HCT116 (cell line): ENCODE measurements at regions not wholly inside any gene's neighbourhood (a gene's known extent, or its start where the extent isn't known, plus 50 kb on each side); places are given as distances from the start of the nearest gene placed in this dataset.

ENCODE experiments used
- JUND ChIP-seq: IDR thresholded peaks from 2 replicates; pipeline ENCODE4 v1.6.1; 2012
- POLR2A ChIP-seq: IDR thresholded peaks from 2 replicates; pipeline ENCODE4 v1.7.0; 2011; ENCODE audit warnings: borderline replicate concordance; ENCODE audit not compliant: insufficient read depth, insufficient read length; ENCODE audit errors: extremely low read depth
- SP1 ChIP-seq: IDR thresholded peaks from 2 replicates; pipeline ENCODE4 v1.6.1; 2012; ENCODE audit warnings: low read depth
- TF ChIP-seq, protein P1 (sequence below), 3 experiments: fragments of 200-600 bp in 1 of 3; sonication (generic) in 1 of 3; IDR thresholded peaks in 2 of 3; conservative IDR thresholded peaks in 1 of 3; 2 replicates each; pipeline ENCODE4 v1.5.1; 2012 to 2017; ENCODE audit warnings: low read depth in 2 of 3, low read length in 2 of 3, antibody characterized with exemption in 1 of 3, borderline replicate concordance in 1 of 3, control low read depth in 1 of 3, mild to moderate bottlenecking in 1 of 3, mixed read lengths in 1 of 3, mixed run types in 1 of 3, moderate library complexity in 1 of 3; ENCODE audit not compliant: insufficient read depth in 1 of 3

DNA sequence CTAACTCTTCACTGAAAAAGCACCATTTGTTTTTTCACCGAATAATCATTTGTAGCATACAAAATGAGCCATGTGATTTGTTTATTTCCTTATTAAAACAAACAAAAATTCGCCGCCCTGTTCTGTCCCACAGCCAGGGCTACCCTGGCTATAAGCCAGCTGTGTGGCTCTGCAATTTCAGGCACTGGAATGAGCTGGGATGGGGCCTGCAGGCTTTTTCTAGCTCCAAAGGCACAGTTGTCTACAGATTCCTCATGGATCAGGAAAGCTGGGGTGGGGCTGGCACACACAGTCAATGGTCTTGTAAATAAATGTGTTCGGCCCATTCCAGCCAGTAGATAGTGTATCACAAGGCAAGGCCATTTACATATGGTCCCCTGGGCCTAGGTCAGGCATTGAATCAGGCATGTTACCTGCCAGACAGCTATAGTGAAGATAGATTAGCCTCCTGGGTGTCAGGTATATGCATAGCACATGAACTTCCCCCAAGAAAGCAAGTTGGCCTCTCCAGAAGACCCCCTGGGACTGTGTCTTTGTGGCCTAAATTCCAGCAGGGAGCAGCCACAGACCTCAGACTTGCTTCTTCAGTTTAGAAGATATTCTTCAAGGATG, 608.9 kb downstream of the MAFB start:
- TF ChIP-seq POLR2A, result no peak
- TF ChIP-seq SP1, result no peak
- TF ChIP-seq, protein P1, sequence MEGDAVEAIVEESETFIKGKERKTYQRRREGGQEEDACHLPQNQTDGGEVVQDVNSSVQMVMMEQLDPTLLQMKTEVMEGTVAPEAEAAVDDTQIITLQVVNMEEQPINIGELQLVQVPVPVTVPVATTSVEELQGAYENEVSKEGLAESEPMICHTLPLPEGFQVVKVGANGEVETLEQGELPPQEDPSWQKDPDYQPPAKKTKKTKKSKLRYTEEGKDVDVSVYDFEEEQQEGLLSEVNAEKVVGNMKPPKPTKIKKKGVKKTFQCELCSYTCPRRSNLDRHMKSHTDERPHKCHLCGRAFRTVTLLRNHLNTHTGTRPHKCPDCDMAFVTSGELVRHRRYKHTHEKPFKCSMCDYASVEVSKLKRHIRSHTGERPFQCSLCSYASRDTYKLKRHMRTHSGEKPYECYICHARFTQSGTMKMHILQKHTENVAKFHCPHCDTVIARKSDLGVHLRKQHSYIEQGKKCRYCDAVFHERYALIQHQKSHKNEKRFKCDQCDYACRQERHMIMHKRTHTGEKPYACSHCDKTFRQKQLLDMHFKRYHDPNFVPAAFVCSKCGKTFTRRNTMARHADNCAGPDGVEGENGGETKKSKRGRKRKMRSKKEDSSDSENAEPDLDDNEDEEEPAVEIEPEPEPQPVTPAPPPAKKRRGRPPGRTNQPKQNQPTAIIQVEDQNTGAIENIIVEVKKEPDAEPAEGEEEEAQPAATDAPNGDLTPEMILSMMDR (IDR thresholded peaks at IDR 0.05 in 2 of 3, conservative IDR thresholded peaks at IDR 0.05 in 1 of 3; ENCODE audit: borderline replicate concordance in 1 of 3, insufficient read depth in 1 of 3, low read depth in 2 of 3, low read length in 2 of 3), result no peak
- TF ChIP-seq JUND, result no peak
